Right ventricle myocardium superior (tissue), 1 donor: ENCODE measurements at regions not wholly inside any gene's neighbourhood (a gene's known extent, or its start where the extent isn't known, plus 50 kb on each side); places are given as distances from the start of the nearest gene placed in this dataset.
"Not testable (repeated sequence)": the region's sequence is repeated elsewhere in the genome, so short reads cannot be mapped to it uniquely, and the experiment has no call there.

Experiments used
- ATAC-seq: fragments of 200-7000 bp; cut with Tn5 transposase; one replicate; pipeline ENCODE4 v1.9.1; 2020; ENCODE audit warnings: mild to moderate bottlenecking; ENCODE audit not compliant: poor library complexity
- DNase-seq: peaks from one replicate; pipeline ENCODE4 v3.0.0-alpha.2; 2020
- intact Hi-C: fragments of 100-400 bp; cut with DNase I; formaldehyde crosslinking; loops from one replicate; pipeline ENCODE4 v1.11.2; 2022
- donor health status: DM: no; HTN: yes; CAD: no; lungs with severe emphysema.

- intact Hi-C loops, DNase-seq, ATAC-seq: not testable (repeated sequence)
Observed at GRCh38 chr11:106577384-106577783, 440.9 kb downstream of the GUCY1A2 start.

GRCh38 chr11:106581399-106581798, 436.9 kb downstream of the GUCY1A2 start:
- intact Hi-C loops = no loop called here
- ATAC-seq = no peak

GRCh38 chr11:106585061-106585460, 433.2 kb downstream of the GUCY1A2 start:
- intact Hi-C loops = no loop called here
- ATAC-seq = no peak
- DNase-seq = no peak

More at GRCh38 chr11:106581399-106581798, 436.9 kb downstream of the GUCY1A2 start:
- no peak for DNase-seq

DNA sequence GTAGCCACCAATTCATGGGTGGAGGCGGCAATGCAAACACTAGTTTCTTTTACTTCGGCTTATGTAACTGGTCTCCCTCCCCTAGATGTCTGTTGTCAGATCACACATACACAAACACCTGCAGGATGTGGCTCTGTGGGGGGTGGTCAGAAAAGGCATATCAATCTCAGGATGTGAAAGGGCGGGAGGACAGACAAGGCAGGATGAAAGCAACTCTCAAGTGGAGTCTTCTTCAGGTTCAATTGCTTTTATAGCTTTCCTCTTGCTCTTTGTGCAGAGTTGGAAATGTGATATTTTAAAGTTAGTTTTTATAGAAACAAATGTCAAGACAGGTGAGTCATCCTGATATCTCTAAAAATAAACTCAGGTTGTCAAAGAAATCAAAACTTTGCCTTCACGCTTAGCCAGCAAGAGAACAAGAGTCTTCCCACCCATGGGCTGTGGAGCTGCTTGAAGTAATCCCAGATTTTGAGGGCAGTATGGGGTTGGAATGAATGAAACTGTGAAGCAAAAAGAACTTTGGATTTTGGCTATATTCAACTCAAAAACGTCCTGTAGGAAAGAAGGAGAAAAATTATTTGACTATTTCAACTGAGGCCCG, 423.4 kb downstream of the GUCY1A2 start:
- no peak for DNase-seq
- intact Hi-C loops = no loop called here
- no peak for ATAC-seq

- ATAC-seq (no peak), DNase-seq (no peak)
- intact Hi-C loops = no loop called here
Observed at GRCh38 chr11:106601684-106602297, 416.5 kb downstream of the GUCY1A2 start.

- ATAC-seq (no peak), DNase-seq (no peak)
- intact Hi-C loops = no loop called here
Observed at GRCh38 chr11:106608677-106609076, 409.6 kb downstream of the GUCY1A2 start.

- no peak for DNase-seq
- ATAC-seq = no peak
- intact Hi-C loops = no loop called here
Observed at GRCh38 chr11:106614262-106614661, 404.0 kb downstream of the GUCY1A2 start.

DNA sequence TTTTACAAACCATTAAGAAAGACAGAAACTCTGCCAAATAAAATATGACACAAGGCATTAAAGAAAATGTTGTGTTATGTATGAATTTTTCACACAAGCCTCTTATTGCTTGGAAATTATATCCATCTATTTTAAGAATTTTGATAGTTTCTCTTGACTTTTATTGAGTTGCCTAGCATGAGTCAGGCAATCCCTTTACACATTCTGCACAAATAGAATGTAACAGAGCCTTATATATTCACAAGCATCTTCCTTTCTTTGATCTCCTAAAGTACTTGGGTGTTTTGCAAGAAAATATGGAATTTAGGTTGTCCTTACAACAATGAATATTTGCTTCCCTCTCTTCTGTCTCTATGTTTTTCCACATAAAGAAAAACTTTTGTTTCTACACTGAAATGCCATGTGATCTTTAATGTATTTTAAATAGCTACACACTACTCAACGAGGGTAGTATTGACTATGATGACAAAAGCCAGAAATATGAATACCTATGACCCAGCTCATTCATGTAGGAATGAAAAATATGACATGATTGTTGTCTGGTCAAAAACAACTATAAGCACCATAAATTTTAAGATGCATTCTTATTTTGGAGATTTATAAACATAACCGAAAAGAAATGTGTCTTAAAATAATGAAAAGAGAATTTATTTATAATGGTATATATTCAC, 398.8 kb downstream of the GUCY1A2 start:
- ATAC-seq = no peak
- intact Hi-C loops = no loop called here
- DNase-seq = no peak

GRCh38 chr11:106621484-106621883, 396.8 kb downstream of the GUCY1A2 start:
- no peak for DNase-seq
- ATAC-seq = no peak
- intact Hi-C loops = no loop called here
